GM23338 (cell line): ENCODE measurements at regions not wholly inside any gene's neighbourhood (a gene's known extent, or its start where the extent isn't known, plus 50 kb on each side); places are given as distances from the start of the nearest gene placed in this dataset.

Experiments
- ATAC-seq: fragments of 200-7000 bp; cut with Tn5 transposase; 3 replicates; pipeline ENCODE4 v1.9.1; 2020
- DNase-seq: peaks from one replicate; pipeline ENCODE4 v3.0.0-alpha.2; 2015; ENCODE audit warnings: low spot score
- H2AFZ ChIP-seq: fragments of 200-600 bp; sonication (generic); 2 replicates; pipeline ENCODE4 v1.8.0; 2016; ENCODE audit warnings: antibody characterized with exemption, mild to moderate bottlenecking, moderate library complexity
- H3F3A ChIP-seq: fragments of 200-600 bp; sonication (generic); replicated peaks from 2 replicates; pipeline ENCODE4 v1.8.0; 2017; ENCODE audit warnings: antibody characterized with exemption, mixed run types, low read depth
- H3K27ac ChIP-seq: fragments of 200-600 bp; sonication (generic); 2 replicates; pipeline ENCODE4 v1.6.1; 2016; ENCODE audit warnings: low read depth
- H3K27me3 ChIP-seq: fragments of 200-600 bp; sonication (generic); 2 replicates; pipeline ENCODE4 v1.8.0; 2016; ENCODE audit warnings: mild to moderate bottlenecking, mixed run types, moderate library complexity; ENCODE audit not compliant: insufficient read depth
- H3K36me3 ChIP-seq: fragments of 200-600 bp; sonication (generic); 2 replicates; pipeline ENCODE4 v1.8.0; 2016; ENCODE audit warnings: mild to moderate bottlenecking; ENCODE audit not compliant: insufficient read depth
- H3K4me1 ChIP-seq: fragments of 200-600 bp; sonication (generic); 2 replicates; pipeline ENCODE4 v1.8.0; 2016; ENCODE audit warnings: mild to moderate bottlenecking, moderate library complexity; ENCODE audit not compliant: insufficient read depth
- H3K4me2 ChIP-seq: fragments of 200-600 bp; sonication (generic); 2 replicates; pipeline ENCODE4 v1.7.1; 2017; ENCODE audit warnings: mixed run types
- H3K4me3 ChIP-seq: fragments of 200-600 bp; sonication (generic); 2 replicates; pipeline ENCODE4 v1.6.1; 2016; ENCODE audit warnings: mixed run types
- H3K79me2 ChIP-seq: fragments of 200-600 bp; sonication (generic); replicated peaks from 2 replicates; pipeline ENCODE4 v1.8.0; 2017; ENCODE audit warnings: mild to moderate bottlenecking; ENCODE audit not compliant: insufficient read depth
- H3K9me2 ChIP-seq: fragments of 200-600 bp; sonication (generic); 2 replicates; pipeline ENCODE4 v1.8.0; 2017; ENCODE audit not compliant: insufficient read depth
- H4K20me1 ChIP-seq: fragments of 200-600 bp; sonication (generic); replicated peaks from 2 replicates; pipeline ENCODE4 v1.8.0; 2017; ENCODE audit warnings: mild to moderate bottlenecking; ENCODE audit not compliant: insufficient read depth
- H3K27ac Mint-ChIP-seq: 2 replicates; pipeline ENCODE4 v1.8.0; 2020; ENCODE audit warnings: inconsistent platforms, mild to moderate bottlenecking, moderate library complexity, mixed read lengths
- H3K27me3 Mint-ChIP-seq: 3 replicates; pipeline ENCODE4 v1.8.0; 2022; ENCODE audit warnings: low read depth, mild to moderate bottlenecking, moderate library complexity, mixed read lengths, inconsistent platforms; ENCODE audit not compliant: insufficient read depth, poor library complexity
- H3K36me3 Mint-ChIP-seq: 3 replicates; pipeline ENCODE4 v1.8.0; 2021; ENCODE audit warnings: low read depth, mild to moderate bottlenecking, inconsistent platforms, moderate library complexity, mixed read lengths
- H3K4me1 Mint-ChIP-seq: 3 replicates; pipeline ENCODE4 v1.8.0; 2020; ENCODE audit warnings: mild to moderate bottlenecking, inconsistent platforms, mixed read lengths
- H3K4me3 Mint-ChIP-seq: 3 replicates; pipeline ENCODE4 v1.8.0; 2021; ENCODE audit warnings: moderate library complexity, mild to moderate bottlenecking, inconsistent platforms, mixed read lengths
- H3K9me3 Mint-ChIP-seq: 3 replicates; pipeline ENCODE4 v1.8.0; 2020; ENCODE audit warnings: moderate library complexity, mild to moderate bottlenecking, inconsistent platforms, mixed read lengths
- CTCF ChIP-seq, 2 experiments: fragments of 200-600 bp in 1 of 2; sonication (generic) in 1 of 2; conservative IDR thresholded peaks; 2 replicates each; pipeline versions ENCODE4 v1.5.1 to v1.6.1; 2016 to 2017; ENCODE audit warnings: antibody characterized with exemption in 2 of 2, low read depth in 2 of 2, mild to moderate bottlenecking in 2 of 2, moderate library complexity in 1 of 2
- ETS1 ChIP-seq: IDR thresholded peaks from 2 replicates; pipeline ENCODE4 v1.6.1; 2016; ENCODE audit warnings: antibody characterized with exemption
- EZH2 ChIP-seq: fragments of 200-600 bp; sonication (generic); IDR thresholded peaks from one replicate; pipeline ENCODE4 v1.8.0; 2017; ENCODE audit warnings: antibody characterized with exemption, mild to moderate bottlenecking, low read depth; ENCODE audit not compliant: unreplicated experiment
- EZH2phosphoT487 ChIP-seq: fragments of 200-600 bp; sonication (generic); IDR thresholded peaks from one replicate; pipeline ENCODE4 v1.8.1; 2018; ENCODE audit warnings: antibody characterized with exemption; ENCODE audit not compliant: unreplicated experiment
- POLR2AphosphoS5 ChIP-seq: IDR thresholded peaks from 2 replicates; pipeline ENCODE4 v1.6.1; 2016; ENCODE audit warnings: antibody characterized with exemption, low read depth
- REST ChIP-seq: IDR thresholded peaks from one replicate; pipeline ENCODE4 v1.6.1; 2018; ENCODE audit warnings: antibody characterized with exemption; ENCODE audit not compliant: unreplicated experiment
- ZNF114 ChIP-seq: fragments of 250-450 bp; sonication (Bioruptor Pico); IDR thresholded peaks from 2 replicates; pipeline ENCODE4 v1.5.0; 2020; ENCODE audit warnings: mild to moderate bottlenecking, moderate library complexity
- ZNF331 ChIP-seq: fragments of 250-450 bp; sonication (Bioruptor Pico); IDR thresholded peaks from 2 replicates; pipeline ENCODE4 v1.5.0; 2020; ENCODE audit warnings: low read depth, mild to moderate bottlenecking, moderate library complexity

- Mint-ChIP-seq H3K27me3 (peaks cover 5% of the 10 kb centered on the region), H3K4me3 (no peak overlapping the region), H3K36me3 (peaks cover 11% of the 10 kb centered on the region; the same call in 2 of the 3 replicates), H3K9me3 (no peaks in the 10 kb centered on the region; the same call in 2 of the 3 replicates), H3K27ac (no peak overlapping the region), H3K4me1 (peaks cover 13% of the 10 kb centered on the region)
- peaks cover 9% of the 10 kb centered on the region; the same call in 1 of the 2 replicates for H3K4me1 ChIP-seq
- no peak for DNase-seq
- no peaks in the 10 kb centered on the region for H3K36me3 ChIP-seq
- H3K27ac ChIP-seq, result peak overlapping the region; percentile 96
- no peaks in the 10 kb centered on the region for H3F3A ChIP-seq
- no peak overlapping the region for H2AFZ ChIP-seq
- no peaks in the 10 kb centered on the region for H4K20me1 ChIP-seq
- no peak for TF ChIP-seq ETS1
- peak; percentile 71; the same call in 1 of the 2 replicates for TF ChIP-seq ZNF114
- peak; percentile 77 for TF ChIP-seq REST
- H3K9me2 ChIP-seq, result peaks cover 7% of the 10 kb centered on the region
- ATAC-seq, result peak; percentile 33
- no peak overlapping the region for H3K4me3 ChIP-seq
- H3K27me3 ChIP-seq, result no peaks in the 10 kb centered on the region
- no peaks in the 10 kb centered on the region for H3K79me2 ChIP-seq
- H3K4me2 ChIP-seq, result no peak overlapping the region
Observed at GRCh38 chr4:181950372-181951127, 292.7 kb upstream of the TENM3 start.

- Histone ChIP-seq H3K36me3 (no peaks in the 10 kb centered on the region), H3K27ac (peak overlapping the region; percentile 96), H3K4me3 (no peak overlapping the region), H3K79me2 (no peaks in the 10 kb centered on the region), H3K4me2 (no peak overlapping the region), H3K9me2 (peaks cover 7% of the 10 kb centered on the region), H2AFZ (no peak overlapping the region), H4K20me1 (no peaks in the 10 kb centered on the region), H3K27me3 (no peaks in the 10 kb centered on the region), H3K4me1 (peaks cover 9% of the 10 kb centered on the region; the same call in 1 of the 2 replicates), H3F3A (no peaks in the 10 kb centered on the region)
- H3K4me1 Mint-ChIP-seq, result peaks cover 13% of the 10 kb centered on the region
- H3K4me3 Mint-ChIP-seq, result no peak overlapping the region
- H3K36me3 Mint-ChIP-seq, result peaks cover 11% of the 10 kb centered on the region; the same call in 2 of the 3 replicates
- no peak overlapping the region for H3K27ac Mint-ChIP-seq
- ATAC-seq (no peak), DNase-seq (no peak)
- no peaks in the 10 kb centered on the region; the same call in 2 of the 3 replicates for H3K9me3 Mint-ChIP-seq
- peaks cover 5% of the 10 kb centered on the region for H3K27me3 Mint-ChIP-seq
- TF ChIP-seq CTCF (conservative IDR thresholded peaks at IDR 0.05; ENCODE audit: low read depth in 2 of 2) (no peak), EZH2 (no peak), REST (no peak), ZNF331 (CRISPR knock-in tag) (no peak), POLR2AphosphoS5 (no peak), EZH2phosphoT487 (no peak), ETS1 (no peak), ZNF114 (no peak)
Observed at GRCh38 chr4:181951265-181951664, 291.9 kb upstream of the TENM3 start.
